GM23248 (cell line): ENCODE measurements at regions not wholly inside any gene's neighbourhood (a gene's known extent, or its start where the extent isn't known, plus 50 kb on each side); places are given as distances from the start of the nearest gene placed in this dataset.

Experiments
- EZH2 ChIP-seq: fragments of 200-600 bp; sonication (generic); IDR thresholded peaks from 2 replicates; pipeline ENCODE4 v1.6.1; 2018; ENCODE audit warnings: antibody characterized with exemption, mild to moderate bottlenecking; ENCODE audit not compliant: insufficient read depth, poor library complexity, severe bottlenecking
- EZH2phosphoT487 ChIP-seq: fragments of 200-600 bp; sonication (generic); IDR thresholded peaks from 2 replicates; pipeline ENCODE4 v1.6.1; 2018; ENCODE audit warnings: antibody characterized with exemption, moderate library complexity, mild to moderate bottlenecking, low read depth; ENCODE audit not compliant: insufficient read depth

DNA sequence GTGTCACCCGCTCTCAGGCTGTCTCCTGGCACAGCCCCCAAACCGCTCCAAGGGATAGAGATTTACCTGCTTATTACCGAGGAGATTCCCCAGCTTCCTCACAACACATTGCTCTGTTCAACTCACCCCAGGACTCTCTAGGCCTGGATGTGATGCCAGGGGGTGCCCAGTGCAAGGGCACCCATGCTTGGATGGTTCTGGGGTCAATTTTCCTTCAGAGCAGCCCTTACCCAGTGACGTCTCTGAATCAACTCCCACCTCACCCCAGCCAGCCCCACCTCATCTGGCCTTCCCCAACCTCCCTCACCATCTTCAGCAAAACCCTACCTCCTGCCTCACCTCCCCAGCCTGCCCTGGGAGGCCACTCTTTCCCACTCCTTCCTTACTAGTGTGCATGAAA is 951.6 kb upstream of the ZNF722 start:
- TF ChIP-seq EZH2: no peak
- TF ChIP-seq EZH2phosphoT487: no peak
